ENCODE measurements at regions not wholly inside any gene's neighbourhood (a gene's known extent, or its start where the extent isn't known, plus 50 kb on each side); places are given as distances from the start of the nearest gene placed in this dataset.

DNA sequence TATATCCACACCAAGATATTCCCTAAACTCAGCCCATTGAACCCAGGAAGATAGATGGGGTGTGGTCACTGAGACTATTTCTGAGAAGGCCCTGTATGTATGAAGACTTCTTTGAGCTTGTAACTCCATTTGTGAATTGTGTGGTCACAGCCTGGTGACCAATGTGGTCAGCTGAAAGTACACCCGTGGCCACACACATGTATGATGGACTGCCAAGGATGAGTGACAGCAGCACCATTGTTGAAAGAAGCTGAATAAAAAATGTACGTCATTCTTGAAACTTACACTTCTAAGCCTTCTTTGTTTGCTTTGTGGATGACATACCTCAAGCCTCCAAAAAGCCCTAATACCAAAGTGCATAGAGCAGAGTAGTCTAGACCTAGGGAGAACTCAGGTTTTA, 581.4 kb downstream of the RAB28 start:
- peak overlapping the region; percentile 3; the same call in 1 of the 2 replicates for H2BK20ac ChIP-seq (ENCODE audit: low read length)
- H3K56ac ChIP-seq (replicated peaks; ENCODE audit: insufficient read length, low read depth, low read length), result no peak overlapping the region
- WGBS, 2 experiments (ENCODE audit: extremely low coverage in 1 of 2, insufficient coverage in 1 of 2, insufficient read length in 1 of 2, insufficient replicate concordance in 2 of 2, low coverage in 1 of 2, low lambda C conversion rate in 2 of 2, missing lambda C conversion rate in 1 of 2), result 94% methylated on average over 2 of the region's 2 CpGs; no CpG with 5 or more reads in 1 of the 2 experiments
- no peak overlapping the region for H2AFZ ChIP-seq (ENCODE audit: low read length)
- H3K36me3 ChIP-seq (ENCODE audit: control insufficient read depth in 2 of 4, insufficient read depth in 4 of 4, low read length in 3 of 4), result no peaks in the 10 kb centered on the region
- H2BK120ac ChIP-seq (replicated peaks; ENCODE audit: low read depth, low read length), result no peak overlapping the region
- H3K4me1 ChIP-seq (replicated peaks in 1 of 4; ENCODE audit: control insufficient read depth in 3 of 4, insufficient read depth in 4 of 4, low read length in 3 of 4), result no peaks in the 10 kb centered on the region; a peak in 2 of 7 replicates
- H2BK5ac ChIP-seq (ENCODE audit: low read depth, low read length), result no peak overlapping the region
- H3K79me1 ChIP-seq (ENCODE audit: low read depth, low read length), result no peaks in the 10 kb centered on the region
- H3K79me2 ChIP-seq (ENCODE audit: control insufficient read depth in 1 of 2, insufficient read depth in 2 of 2, low read length in 2 of 2), result no peaks in the 10 kb centered on the region
- no peaks in the 10 kb centered on the region for H3K27me3 ChIP-seq (replicated peaks in 1 of 4; ENCODE audit: control insufficient read depth in 3 of 4, extremely low read depth in 1 of 4, insufficient read depth in 3 of 4, low read length in 3 of 4)
- no peak overlapping the region; the same call in 1 of the 2 replicates for H2BK12ac ChIP-seq (ENCODE audit: low read depth, low read length)
- no peak overlapping the region for H2BK15ac ChIP-seq (ENCODE audit: low read length)
- H3K14ac ChIP-seq (ENCODE audit: insufficient read length), result no peak overlapping the region
- H3K23ac ChIP-seq (ENCODE audit: insufficient read length), result peak overlapping the region; percentile 96
- H4K91ac ChIP-seq (replicated peaks; ENCODE audit: insufficient read length, low read length), result no peak overlapping the region
- no peak overlapping the region for H3K9ac ChIP-seq (replicated peaks in 1 of 4; ENCODE audit: extremely low read depth in 1 of 4, low read depth in 3 of 4, low read length in 3 of 4)
- no peak overlapping the region for H4K5ac ChIP-seq (ENCODE audit: insufficient read length, low read depth, low read length)
- H3K18ac ChIP-seq (ENCODE audit: extremely low read depth, low read length), result no peak overlapping the region
- H3K27ac ChIP-seq (ENCODE audit: low read depth, low read length), result no peak overlapping the region
- ChIA-PET CTCF (ENCODE audit: partially characterized antibody) (interaction anchor here (0.6 to 1.1 kb wide), 3 partner anchors 11 to 346 kb away, joined by 3 read pairs; no protein-coding TSS in a partner anchor), POLR2A (ENCODE audit: partially characterized antibody) (no interaction called here)
- H4K20me1 ChIP-seq (replicated peaks in 1 of 2; ENCODE audit: control insufficient read depth in 1 of 2, insufficient read depth in 2 of 2, low read length in 2 of 2), result no peaks in the 10 kb centered on the region
- FAIRE-seq (no peak), DNase-seq (ENCODE audit: low read depth in 1 of 2, low spot score in 2 of 2) (no peak)
- H4K8ac ChIP-seq (ENCODE audit: extremely low read depth, insufficient read depth, low read length), result no peak overlapping the region
- H3K4ac ChIP-seq (replicated peaks; ENCODE audit: insufficient read length, low read depth, low read length), result no peak overlapping the region
- H3K9me3 ChIP-seq (ENCODE audit: insufficient read depth in 2 of 2, low read depth in 1 of 2, low read length in 1 of 2), result no peaks in the 10 kb centered on the region; a peak in 1 of 4 replicates
- H3K23me2 ChIP-seq (ENCODE audit: low read depth, low read length), result no peaks in the 10 kb centered on the region
- H3K4me2 ChIP-seq (ENCODE audit: insufficient read depth in 1 of 2, low read depth in 2 of 2, low read length in 2 of 2), result no peak overlapping the region
- H2AK5ac ChIP-seq (ENCODE audit: low read depth, low read length), result no peak overlapping the region
- H3K4me3 ChIP-seq (ENCODE audit: extremely low read depth in 1 of 4, insufficient read depth in 2 of 4, low read depth in 3 of 4, low read length in 4 of 4), result no peak overlapping the region
- TF ChIP-seq TEAD4 (IDR thresholded peaks at IDR 0.05; ENCODE audit: low read depth, low read length) (no peak), RXRA (IDR thresholded peaks at IDR 0.05; ENCODE audit: insufficient read depth, low read depth, low read length) (no peak), KDM1A (IDR thresholded peaks at IDR 0.05; ENCODE audit: borderline replicate concordance, low read length) (no peak), SIX5 (IDR thresholded peaks at IDR 0.05; ENCODE audit: low read depth, low read length) (no peak), FOSL1 (IDR thresholded peaks at IDR 0.05; ENCODE audit: insufficient read depth, low read depth, low read length) (no peak), SP2 (IDR thresholded peaks at IDR 0.05; ENCODE audit: low read length) (no peak), MAFK (IDR thresholded peaks at IDR 0.05; ENCODE audit: low read depth, low read length) (no peak)
